ENCODE measurements at regions not wholly inside any gene's neighbourhood (a gene's known extent, or its start where the extent isn't known, plus 50 kb on each side); places are given as distances from the start of the nearest gene placed in this dataset.
"Not testable (repeated sequence)": the region's sequence is repeated elsewhere in the genome, so short reads cannot be mapped to it uniquely, and the experiment has no call there.

DNA sequence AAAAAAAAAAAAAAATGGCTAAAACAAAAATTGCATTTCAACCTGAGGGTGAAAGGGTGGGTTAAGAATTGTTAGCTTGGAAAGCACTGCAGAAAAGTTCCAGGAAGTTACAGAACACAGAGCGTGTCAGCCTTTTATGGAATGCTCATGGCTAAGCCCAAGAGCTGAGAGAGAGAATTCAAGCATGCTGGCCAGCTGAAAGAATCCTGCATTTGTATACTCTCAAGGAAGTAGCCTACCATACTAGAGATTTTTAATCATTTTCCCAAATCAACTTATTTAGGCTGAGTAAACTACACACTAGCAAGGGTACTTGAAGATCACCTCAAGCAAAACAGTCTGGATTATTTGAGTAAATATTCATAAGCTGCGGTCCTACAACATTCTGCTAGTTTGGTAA is 153.9 kb downstream of the KCNJ2 start:
- DNase-seq = no peak

DNA sequence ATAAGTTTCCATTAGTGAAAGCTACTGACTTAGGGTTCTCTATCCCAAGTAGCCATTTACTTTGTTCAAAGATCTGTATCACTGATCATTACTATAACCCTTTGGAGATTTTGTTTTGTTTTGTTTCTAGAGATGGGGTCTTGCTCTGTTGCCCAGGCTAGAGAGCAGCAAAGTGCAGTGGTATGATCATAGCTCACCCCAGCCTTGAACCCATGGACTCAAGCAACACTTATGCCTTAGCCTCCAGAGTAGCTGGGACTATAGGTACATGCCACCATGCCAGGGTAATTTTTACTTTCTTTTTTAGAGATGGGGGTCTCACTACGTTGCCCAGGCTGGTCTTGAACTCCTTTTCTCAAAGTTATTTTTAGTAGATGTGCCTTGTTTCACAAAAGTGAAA is 154.7 kb downstream of the KCNJ2 start:
- no peak for DNase-seq

DNA sequence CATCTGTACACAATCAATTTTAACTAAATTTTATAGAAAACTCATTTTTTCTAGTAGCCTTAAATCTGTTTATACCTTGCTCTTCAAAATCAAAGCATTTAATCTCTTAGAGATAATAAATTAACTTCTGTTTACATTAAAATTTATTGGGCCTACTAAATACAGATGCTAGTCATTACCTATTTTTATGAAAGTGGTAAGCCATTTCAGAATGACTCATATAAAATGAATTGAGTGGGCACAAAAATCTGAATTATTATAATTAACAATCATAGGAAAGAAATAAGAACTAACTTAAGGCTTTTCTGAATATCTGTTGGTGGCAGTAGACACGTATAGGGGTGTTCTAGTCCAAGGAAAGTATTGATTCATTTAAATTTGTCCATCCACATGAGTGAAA is 157.9 kb downstream of the KCNJ2 start:
- DNase-seq = no peak

DNA sequence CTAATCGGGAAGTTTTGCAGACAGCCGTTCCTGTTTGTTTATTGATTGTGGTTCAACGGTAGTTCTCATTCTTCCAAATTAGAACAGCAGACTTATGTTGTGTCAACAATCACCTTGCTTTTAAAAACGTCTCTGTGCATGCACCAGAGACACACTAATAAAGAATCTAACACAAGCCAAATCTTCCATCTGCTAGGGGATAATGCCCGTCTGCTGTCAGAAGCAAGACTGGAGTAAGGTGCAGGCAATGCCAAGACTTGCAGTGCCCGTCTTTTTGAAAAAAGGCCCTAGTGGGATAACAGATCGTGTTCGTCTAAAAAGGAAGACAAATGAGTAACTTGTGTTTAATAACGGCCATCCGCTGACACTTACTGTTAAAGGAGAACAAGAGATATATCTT is 158.4 kb downstream of the KCNJ2 start:
- DNase-seq = no peak

DNA sequence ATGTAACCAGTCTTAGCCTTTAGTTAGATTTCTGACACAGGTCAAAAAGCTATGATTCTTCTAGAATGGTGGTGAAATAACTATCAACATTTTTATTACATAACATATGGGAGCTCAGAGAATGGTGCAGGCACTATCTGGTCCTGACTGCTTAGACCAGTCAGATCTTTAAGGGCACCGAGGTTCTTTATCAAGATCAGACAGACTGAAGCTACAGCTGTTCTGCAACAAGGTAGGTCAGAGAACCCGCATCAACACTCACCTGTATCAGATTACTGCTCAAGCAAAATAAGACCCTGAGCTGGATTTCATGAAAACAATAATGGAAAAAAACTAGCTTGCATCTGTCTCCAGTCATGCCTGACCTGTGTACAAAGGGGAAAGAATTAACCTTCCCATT is 160.4 kb downstream of the KCNJ2 start:
- no peak for DNase-seq

DNA sequence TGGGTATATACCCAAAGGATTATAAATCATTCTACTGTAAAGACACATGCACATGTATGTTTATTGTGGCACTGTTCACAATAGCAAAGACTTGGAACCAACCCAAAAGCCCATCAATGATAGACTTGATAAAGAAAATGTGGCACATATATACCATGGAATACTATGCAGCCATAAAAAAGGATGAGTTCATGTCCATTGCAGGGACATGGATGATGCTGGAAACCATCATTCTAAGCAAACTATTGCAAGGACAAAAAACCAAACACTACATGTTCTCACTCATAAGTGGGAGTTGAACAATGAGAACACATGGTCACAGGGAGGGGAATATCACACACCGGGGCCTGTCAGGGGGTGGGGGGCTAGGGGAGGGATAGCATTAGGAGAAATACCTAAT is 161.7 kb downstream of the KCNJ2 start:
- DNase-seq = not testable (repeated sequence)

DNA sequence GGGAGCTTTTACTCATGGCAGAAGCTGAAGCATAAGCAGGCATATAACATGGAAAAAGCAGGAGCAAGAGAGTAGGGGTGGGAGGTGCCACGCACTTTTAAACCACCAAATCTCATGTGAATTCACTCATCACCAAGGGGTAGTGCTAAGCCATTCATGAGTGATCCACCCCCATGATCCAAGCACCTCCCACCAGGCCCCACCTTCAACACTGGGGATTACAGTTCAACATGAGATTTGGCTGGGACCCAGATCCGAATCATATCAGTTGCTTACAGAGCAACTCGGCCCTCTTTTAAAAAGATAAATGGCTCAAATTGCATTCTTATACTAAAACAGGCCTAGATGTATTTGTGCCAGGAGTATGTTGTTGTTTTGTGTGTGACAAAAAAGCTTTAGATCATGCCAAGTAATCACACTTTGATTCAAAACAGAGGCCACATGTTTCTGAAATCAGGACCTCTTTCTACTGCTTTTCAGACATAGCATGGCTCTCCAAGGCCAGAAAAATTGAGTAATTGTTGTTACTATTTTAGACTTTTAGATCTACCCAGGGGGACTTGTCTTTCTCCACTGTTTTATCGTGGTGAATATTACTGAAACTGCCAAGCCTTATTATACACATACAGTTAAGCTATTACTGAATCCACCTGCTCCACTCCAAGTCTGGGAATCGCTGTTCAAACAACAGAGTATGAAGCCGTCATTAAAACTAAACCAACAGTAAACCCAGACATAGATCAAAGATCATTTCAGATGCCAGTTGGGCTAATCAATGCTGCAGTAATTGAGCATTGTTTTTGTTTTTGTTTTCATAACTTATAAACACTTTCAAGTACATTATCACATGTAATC is 163.3 kb downstream of the KCNJ2 start:
- no peak for DNase-seq

DNA sequence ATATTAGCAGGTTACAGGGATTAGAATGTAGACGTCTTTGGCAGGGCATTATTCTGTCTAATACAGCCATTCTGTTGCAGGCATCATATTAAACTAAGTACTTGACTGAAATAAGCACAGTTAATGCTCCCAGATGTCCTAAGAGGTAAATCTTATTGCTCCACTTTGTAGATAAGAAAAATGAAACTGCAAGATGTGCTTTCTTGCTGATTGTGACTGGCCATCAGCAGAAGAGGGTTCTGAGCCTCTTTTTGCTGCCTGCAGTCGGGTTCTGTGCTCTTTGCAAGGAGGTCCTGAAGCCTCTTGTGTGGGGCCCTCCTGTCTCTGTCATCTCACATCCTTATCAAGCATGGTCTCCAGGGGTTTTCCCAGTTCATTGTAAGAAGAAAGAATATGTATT is 167.1 kb downstream of the KCNJ2 start:
- DNase-seq = no peak

DNA sequence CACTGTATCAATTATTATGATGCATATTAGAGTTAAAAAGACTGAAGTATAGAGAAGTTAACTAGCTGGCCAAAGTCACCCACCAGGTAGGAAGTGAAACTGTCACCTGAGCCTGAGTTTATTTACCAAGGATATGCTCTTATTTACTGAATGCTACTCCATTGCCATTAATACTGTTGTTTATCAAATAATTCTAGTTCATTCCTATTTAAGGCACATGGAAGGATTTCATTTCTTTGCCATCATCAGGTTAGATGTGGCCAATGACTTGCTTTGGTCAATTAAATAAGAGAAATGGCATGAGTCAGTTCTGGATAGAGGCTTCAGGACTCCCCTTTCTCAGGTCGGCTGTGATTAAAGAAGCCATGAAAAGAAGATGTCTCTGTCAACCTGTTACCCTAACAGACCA is 169.6 kb downstream of the KCNJ2 start:
- no peak for DNase-seq

DNA sequence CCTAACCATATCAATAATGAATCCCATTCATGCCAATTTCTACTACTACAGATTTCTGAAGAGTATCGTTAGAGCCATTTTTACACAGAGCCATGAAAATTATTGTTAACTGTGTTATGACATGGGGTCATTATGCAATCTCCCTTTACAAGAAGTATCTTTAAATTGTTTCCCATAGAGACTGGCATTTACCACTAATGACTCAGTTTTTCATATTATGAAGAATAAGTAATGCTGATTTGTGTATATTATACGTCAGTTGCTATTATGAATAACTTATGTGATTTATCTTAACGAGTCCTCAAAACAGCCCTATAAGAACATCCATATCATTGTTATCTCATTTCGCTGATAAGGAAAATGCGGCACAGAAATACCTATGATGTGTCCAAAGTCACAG is 173.8 kb downstream of the KCNJ2 start:
- DNase-seq = no peak

DNA sequence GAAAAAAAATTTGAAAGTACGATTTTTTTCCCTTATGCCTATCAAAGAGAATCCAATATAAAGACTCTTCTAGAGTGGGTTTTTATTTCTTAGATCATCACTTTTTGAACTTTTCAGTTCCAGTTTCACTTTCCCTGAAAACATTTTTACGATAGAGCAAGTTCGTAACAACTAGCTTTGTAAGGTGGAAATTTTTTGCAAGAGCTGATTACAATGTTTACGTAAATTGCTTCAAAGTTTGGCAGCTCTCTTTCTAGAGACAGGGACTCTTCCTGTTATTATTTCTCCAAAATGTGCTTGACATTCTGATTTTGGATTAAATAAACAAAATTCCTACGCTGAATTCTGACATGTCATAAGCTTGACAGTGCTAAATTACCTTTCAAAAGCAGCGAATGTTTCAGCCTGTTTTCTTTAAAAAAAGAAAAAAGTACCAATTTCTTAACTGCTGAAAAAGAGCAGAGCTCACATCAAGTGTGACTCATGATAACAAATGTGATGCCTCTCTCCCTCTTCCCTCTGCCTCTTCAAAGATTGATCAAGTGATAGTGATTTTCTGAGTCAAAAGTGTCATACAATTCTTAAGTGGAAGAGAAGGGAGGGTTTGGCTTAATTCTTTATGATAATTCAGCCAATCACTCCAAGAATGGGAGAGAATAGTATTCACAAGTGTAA is 175.2 kb downstream of the KCNJ2 start:
- no peak for DNase-seq

DNA sequence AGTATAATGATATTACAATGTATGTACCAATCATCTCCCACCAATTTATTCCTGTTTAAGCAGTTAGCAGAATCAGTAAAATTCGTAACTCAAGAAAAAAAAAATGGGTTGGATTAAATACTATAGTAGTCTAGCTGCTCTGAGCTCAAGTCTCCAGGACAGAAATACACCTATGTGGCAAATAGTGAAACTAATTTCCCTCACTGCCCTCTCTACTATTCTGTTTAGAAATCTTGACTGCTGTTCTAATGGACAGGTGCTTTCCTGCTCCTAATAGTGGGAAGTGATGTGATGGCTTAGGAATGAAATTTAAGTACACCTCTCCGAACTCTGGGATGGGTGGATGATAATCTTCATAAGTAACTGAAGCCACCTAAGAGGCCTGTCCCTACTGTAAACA is 175.7 kb downstream of the KCNJ2 start:
- DNase-seq = no peak

DNA sequence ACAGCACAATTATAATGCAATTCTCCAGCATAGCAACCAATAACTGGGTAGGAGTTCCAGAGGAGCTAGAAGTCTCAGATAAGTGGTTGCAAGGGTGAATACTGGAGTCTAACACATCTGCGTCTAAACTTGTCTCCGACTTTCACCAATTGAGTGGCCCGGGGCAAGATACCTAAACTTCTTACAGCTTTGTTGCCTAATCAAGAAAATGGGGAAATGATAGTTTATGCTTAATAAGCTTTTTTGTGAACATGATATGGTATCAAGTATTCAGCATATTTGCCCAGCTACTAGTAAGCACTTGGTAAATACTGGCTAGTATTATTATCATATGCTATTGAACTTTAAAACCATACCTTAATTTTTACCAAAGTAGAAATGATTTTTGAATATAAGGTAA is 183.5 kb downstream of the KCNJ2 start:
- no peak for DNase-seq

DNA sequence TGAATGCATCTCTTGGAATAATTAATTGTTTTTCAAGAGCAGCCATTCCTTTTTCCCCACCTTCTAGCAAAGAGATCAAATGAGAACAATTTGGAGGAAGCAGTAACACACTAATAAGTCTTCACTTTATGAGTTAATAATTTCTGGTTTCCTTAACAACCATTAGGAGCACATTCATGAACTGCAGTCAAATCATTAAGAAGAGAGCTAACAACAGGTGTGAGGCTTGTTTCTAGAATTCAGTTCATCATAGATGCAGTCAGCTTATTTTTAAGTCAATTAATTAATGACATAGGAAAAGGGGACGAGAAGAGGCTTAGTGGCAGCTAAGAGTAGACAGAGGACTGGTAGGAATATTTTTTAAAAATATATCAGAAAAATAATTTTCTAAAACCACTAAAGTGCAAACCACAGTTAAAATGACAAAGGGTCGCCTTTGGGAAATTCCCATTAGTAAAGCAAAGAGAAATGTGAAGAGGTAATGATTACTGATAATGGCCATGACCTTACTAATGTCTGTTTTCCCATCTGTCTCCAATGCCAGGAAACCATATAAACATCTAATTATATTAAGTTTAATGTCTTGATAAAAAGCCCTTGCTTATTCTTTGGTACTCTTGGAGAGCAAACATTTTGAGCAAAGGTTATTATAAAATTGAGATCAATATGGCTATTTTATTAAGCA is 184.2 kb downstream of the KCNJ2 start:
- no peak for DNase-seq

DNA sequence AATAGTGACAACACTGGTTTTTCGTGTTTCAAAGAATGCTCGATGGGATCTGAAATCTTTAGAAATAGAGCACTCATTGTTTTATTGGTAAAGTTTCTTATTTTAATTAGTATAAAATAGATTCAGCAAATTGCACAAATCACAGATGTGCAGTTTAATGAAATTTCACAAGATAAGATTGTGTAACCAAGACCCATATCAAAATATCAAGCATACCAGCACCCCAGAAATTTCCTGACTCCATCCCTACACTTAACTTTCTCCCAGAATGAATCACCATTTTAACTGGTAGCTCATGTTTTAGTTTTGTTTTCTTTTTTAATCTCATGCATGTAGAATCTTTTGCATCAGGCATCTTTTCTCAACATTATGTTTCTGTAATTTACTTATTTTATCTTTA is 185.9 kb downstream of the KCNJ2 start:
- DNase-seq = no peak

DNA sequence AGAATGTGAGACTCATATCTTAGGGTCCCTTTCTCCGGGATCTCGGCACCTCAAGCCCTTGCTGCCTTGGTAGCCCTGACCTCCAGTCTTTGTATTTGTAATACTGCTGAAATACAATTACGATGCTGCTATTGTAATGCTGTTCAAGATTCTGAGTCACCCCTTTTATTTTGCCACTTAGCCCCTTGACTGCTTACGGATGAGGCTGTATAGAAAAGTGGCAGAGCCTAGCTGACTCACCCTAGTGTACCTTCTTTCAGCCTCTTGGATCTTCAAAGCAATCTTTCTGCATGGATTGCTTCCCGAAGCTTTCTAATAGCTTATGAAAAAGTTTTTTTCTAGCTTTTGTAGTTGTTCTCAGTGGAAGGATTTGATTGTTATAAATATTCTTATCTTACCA is 187.9 kb downstream of the KCNJ2 start:
- no peak for DNase-seq

DNA sequence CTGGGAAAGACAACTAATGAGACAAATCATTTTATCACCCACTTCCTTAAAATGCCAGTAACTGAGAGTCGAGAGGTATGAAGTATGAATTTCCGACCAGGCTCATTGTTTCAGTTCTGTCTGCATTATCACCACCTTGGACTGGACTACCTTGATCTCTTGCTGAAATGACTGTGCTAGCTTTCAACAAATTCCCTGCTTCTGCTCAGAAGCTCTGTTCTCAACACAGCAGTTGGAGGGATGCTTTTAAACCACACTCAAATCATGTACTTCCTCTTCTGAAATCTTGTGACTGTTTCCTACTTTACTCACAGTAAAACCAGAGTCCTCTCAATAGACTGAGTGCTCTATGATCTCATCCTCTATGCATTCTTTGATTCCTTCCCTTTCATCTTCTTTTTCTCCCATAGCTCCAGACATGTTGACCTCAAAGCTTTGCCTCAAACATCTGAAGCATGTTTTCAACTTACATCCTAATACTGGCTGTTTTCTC is 195.8 kb downstream of the KCNJ2 start:
- no peak for DNase-seq

DNA sequence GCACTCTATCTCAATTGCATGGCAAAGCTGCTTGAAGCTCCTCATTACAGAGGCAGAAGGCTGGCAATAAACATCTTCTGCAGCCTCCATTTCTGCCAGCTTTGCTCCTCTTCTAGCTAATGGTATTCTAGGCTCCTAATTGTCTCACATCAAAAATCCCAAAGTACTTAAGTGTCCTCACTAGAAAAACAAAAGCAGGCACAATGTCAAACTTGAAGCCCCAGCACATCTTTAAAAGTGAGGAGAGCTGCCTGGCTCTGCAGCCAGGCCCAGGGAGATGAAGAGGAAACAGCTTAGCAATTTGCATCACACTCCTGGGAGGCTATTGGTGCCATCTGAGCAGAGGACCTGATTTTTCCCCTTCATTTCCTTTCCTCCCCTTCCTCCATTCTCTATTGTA is 197.1 kb downstream of the KCNJ2 start:
- no peak for DNase-seq

DNA sequence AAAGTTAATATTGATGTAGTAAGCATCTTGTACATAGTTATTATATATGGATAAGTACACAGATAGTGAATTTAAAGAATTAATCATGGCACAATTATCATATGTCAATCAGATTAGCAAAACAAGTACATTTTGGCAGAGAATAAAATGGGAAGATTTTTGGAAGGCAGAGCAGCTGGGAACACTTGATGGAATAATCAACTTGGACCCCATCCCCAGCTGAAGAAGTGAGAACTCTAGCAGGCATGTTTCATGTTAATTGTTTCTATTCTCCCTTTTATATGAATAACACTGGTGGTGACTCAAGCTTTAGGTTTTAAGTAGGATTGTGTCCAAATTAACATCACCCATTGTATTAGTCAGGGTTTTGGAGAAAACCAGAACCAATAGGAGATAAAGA is 198.7 kb downstream of the KCNJ2 start:
- DNase-seq = no peak

DNA sequence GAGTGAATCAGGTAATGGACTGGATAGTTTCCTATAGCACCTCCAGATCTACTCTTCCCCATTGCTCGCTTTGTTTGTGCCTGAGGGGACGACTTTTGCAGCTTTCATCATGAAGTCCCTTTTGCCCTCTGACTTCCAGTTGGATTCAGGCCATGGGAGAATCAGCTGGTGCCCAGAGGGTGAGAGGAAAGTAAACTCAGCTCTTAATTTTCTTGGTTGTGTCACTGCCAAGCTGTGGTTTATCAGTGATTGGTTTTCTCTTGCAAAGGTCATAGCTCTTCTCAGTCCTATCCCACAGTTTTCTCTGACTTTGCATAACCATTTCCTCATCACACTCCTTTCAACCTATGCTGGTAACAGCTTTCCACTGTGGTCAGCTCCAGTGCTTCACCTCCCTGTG is 200.1 kb downstream of the KCNJ2 start:
- DNase-seq = no peak

DNA sequence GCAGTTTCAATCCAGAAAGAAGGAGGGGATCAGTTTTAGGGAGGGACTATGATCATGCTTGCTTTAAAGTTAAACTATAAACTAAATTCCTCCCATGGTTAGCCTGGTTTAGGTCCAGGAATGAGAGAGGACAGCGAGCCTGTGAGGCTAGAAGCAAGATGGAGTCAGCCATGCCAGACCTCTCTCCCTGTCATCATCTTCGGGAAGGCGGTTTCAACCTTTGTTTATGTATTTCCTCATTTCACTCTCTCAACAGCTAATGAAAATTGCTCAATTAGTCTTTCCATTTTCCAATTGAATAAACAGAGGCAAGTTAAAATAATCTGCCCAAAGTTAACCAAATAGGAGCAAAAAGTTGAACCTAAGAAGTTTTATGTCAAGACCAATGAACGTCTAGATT is 201.5 kb downstream of the KCNJ2 start:
- DNase-seq = no peak

DNA sequence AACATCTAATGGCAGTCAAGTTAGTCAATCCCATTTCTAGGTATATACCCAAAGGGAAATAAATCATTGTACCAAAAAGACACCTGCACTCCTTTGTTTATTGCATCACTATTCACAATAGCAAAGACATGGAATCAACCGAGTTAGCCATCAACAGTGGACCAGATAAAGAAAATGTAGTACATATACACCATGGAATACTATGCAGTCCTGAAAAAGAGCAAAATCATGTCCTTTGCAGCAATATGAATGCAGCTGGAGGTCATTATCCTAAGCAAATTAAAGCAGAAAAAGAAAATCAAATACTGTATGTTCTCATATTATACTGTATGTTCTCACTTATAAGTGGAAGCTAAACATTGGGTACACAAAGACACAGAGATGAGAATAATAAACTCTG is 204.0 kb downstream of the KCNJ2 start:
- no peak for DNase-seq

DNA sequence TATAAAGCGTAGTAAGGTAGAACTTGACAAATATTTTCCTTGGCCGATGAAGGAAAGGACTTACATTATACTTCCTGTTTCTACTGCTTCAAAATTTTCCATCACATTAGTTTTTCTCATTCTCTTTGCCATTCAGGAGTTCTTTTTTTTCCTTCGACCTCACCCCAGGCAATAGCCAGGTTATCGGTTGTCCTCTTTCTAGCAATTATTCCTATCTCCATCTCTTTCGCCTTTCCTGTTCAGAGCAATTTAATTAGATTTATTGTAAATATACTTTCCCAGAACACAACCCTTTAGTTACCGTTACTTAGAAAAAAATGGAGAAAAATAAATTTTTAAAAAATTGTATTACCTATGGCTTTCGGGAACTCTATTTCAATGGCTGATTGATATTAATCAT is 205.2 kb downstream of the KCNJ2 start:
- DNase-seq = no peak

DNA sequence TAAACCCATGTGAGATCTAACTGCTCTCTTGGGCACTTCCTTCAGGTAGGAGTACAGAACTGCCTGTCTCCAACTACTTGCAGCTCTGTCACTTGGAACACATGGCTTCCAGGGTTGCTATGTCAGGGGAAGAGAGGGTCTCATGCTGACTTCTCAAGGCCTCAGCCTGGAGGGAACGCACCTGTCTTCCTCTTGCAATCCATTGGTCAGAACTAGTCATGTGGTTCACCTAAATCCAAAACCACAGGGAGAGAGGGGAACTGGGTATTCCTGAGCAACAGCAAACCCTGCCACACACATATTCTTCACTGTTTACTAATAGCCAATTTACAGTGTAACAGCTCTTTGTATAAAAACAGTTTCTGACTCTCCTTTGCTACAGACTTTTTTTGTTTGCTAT is 206.1 kb downstream of the KCNJ2 start:
- DNase-seq = no peak

All from C1 segment of cervical spinal cord (tissue), 14 donors.